ENCODE measurements at regions not wholly inside any gene's neighbourhood (a gene's known extent, or its start where the extent isn't known, plus 50 kb on each side); places are given as distances from the start of the nearest gene placed in this dataset.

DNA sequence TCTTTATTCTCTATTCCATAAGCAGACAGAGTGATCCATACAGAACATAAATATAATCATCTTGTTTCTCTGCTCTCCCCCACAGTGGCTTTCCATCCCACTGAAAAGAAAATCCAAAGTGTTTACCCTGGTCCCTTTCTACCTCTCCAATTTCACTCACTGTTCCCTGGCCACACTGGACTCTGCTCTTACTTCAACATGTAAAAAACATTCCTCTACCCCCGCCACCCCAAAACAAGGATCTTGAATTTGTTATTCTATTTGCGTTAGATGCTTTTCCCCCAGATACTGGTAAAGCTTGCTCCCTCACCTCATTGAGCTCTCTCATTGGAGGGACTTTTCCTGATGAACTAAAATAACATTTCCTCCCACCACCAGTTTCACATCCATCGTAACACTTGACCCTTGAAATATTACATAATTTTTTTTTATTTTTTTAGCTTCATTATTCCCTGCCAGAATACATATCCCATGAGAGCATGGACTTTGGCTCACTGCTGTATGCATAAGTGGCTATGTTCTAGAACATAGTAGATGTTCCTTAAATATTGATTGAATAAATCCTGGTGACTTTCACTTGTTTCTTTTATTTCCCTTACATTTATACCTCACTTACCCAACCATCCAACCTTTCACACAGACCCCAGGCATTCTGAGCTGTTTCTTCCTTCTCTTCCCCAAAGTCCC lies 162.7 kb upstream of the MEIS2 start:
- Histone ChIP-seq H3K9ac (no peak overlapping the region), H3K4me2 (no peak overlapping the region), H3K9me3 (no peaks in the 10 kb centered on the region), H3K27ac (ENCODE audit: low read depth in 2 of 2, low read length in 1 of 2) (no peak overlapping the region), H3K27me3 (ENCODE audit: insufficient read depth) (no peaks in the 10 kb centered on the region), H3K9me2 (0 out of 2 replicates have a peak, but pooled peaks cover 3% of the 10 kb centered on the region), H3K4me3 (ENCODE audit: low read depth in 2 of 2, low read length in 1 of 2) (no peak overlapping the region), H4K20me1 (ENCODE audit: insufficient read depth) (no peaks in the 10 kb centered on the region), H3K36me3 (replicated peaks in 1 of 2; ENCODE audit: control insufficient read depth in 1 of 2, insufficient read depth in 2 of 2, low read length in 1 of 2) (no peaks in the 10 kb centered on the region), H3K79me2 (ENCODE audit: insufficient read depth) (no peaks in the 10 kb centered on the region), H3K4me1 (ENCODE audit: control insufficient read depth in 1 of 2, insufficient read depth in 2 of 2, low read depth in 1 of 2, low read length in 1 of 2) (no peaks in the 10 kb centered on the region), H3F3A (replicated peaks; ENCODE audit: insufficient read depth) (no peaks in the 10 kb centered on the region), H2AFZ (ENCODE audit: low read depth) (no peak overlapping the region)
- TF ChIP-seq GATA2 (CRISPR knock-in tag; IDR thresholded peaks at IDR 0.05) (no peak), TCF12 (IDR thresholded peaks at IDR 0.05) (no peak), ELF1 (IDR thresholded peaks at IDR 0.05) (no peak), TEAD4 (IDR thresholded peaks at IDR 0.05; ENCODE audit: borderline replicate concordance, insufficient read depth) (no peak), NRF1 (IDR thresholded peaks at IDR 0.05; ENCODE audit: low read depth, low read length) (no peak), MXI1 (IDR thresholded peaks at IDR 0.05; ENCODE audit: low read depth, low read length) (no peak)
- TF ChIP-seq, protein P1, sequence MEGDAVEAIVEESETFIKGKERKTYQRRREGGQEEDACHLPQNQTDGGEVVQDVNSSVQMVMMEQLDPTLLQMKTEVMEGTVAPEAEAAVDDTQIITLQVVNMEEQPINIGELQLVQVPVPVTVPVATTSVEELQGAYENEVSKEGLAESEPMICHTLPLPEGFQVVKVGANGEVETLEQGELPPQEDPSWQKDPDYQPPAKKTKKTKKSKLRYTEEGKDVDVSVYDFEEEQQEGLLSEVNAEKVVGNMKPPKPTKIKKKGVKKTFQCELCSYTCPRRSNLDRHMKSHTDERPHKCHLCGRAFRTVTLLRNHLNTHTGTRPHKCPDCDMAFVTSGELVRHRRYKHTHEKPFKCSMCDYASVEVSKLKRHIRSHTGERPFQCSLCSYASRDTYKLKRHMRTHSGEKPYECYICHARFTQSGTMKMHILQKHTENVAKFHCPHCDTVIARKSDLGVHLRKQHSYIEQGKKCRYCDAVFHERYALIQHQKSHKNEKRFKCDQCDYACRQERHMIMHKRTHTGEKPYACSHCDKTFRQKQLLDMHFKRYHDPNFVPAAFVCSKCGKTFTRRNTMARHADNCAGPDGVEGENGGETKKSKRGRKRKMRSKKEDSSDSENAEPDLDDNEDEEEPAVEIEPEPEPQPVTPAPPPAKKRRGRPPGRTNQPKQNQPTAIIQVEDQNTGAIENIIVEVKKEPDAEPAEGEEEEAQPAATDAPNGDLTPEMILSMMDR (IDR thresholded peaks at IDR 0.05), result no peak
- ChIA-PET POLR2A (no interaction called here), CTCF (no interaction called here)
- 65% methylated on average over 3 of the region's 3 CpGs for WGBS (ENCODE audit: low lambda C conversion rate)
- DNase-seq, result no peak

DNA sequence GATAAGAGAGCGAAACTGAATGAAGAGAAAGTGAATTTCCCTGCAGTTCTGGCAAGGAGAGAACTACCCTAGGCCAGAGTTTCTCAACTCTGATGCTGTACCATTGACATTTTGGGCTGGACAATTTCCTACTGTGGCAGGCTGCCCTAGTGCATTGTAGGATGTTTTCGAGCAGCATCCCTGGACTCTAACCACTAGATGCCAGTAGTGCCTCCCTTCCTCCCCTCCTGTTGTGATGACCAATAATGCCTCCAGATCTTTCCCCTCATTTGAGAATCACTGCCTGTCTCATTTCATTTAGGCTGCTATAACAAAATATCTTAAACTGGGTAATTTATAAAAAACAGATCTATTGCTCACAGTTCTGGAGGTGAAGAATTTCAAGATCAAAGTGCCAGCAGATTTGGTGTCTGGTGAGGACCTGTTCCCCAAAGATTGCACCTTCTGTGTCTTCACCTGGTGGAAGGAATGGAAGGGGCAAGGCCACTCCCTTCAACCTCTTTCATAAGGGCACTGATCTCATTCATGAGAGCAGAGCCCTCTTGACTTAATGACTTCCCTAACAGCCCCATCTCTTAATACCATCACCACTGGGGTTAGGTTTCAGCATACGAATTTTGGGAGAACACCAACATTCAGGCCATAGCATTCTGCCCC lies 188.9 kb upstream of the MEIS2 start:
- 65% methylated on average over 3 of the region's 3 CpGs for WGBS (ENCODE audit: low lambda C conversion rate)
- no peak overlapping the region for H2AFZ ChIP-seq (ENCODE audit: low read depth)
- CTCF ChIA-PET, result no interaction called here

More for the DNA sequence above, 188.9 kb upstream of the MEIS2 start:
- Histone ChIP-seq H3K9me3 (no peaks in the 10 kb centered on the region), H3F3A (replicated peaks; ENCODE audit: insufficient read depth) (no peaks in the 10 kb centered on the region), H3K4me1 (ENCODE audit: control insufficient read depth in 1 of 2, insufficient read depth in 2 of 2, low read depth in 1 of 2, low read length in 1 of 2) (peaks cover 0 to 2% of the 10 kb centered on the region in 2 experiments; a peak in 1 of 4 replicates), H4K20me1 (ENCODE audit: insufficient read depth) (no peaks in the 10 kb centered on the region), H3K27ac (ENCODE audit: low read depth in 2 of 2, low read length in 1 of 2) (no peak overlapping the region), H3K9me2 (no peaks in the 10 kb centered on the region), H3K4me2 (no peak overlapping the region), H3K27me3 (ENCODE audit: insufficient read depth) (no peaks in the 10 kb centered on the region), H3K4me3 (ENCODE audit: low read depth in 2 of 2, low read length in 1 of 2) (no peak overlapping the region), H3K9ac (no peak overlapping the region), H3K36me3 (replicated peaks in 1 of 2; ENCODE audit: control insufficient read depth in 1 of 2, insufficient read depth in 2 of 2, low read length in 1 of 2) (no peaks in the 10 kb centered on the region), H3K79me2 (ENCODE audit: insufficient read depth) (no peaks in the 10 kb centered on the region)
- TF ChIP-seq, protein P2, sequence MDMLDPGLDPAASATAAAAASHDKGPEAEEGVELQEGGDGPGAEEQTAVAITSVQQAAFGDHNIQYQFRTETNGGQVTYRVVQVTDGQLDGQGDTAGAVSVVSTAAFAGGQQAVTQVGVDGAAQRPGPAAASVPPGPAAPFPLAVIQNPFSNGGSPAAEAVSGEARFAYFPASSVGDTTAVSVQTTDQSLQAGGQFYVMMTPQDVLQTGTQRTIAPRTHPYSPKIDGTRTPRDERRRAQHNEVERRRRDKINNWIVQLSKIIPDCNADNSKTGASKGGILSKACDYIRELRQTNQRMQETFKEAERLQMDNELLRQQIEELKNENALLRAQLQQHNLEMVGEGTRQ (IDR thresholded peaks at IDR 0.05; ENCODE audit: borderline replicate concordance, low read depth, low read length), result no peak
- TF ChIP-seq JUND (IDR thresholded peaks at IDR 0.05) (no peak), EP300 (IDR thresholded peaks at IDR 0.05; ENCODE audit: borderline replicate concordance in 1 of 2, low read depth in 1 of 2, low read length in 1 of 2) (no peak), RCOR1 (IDR thresholded peaks at IDR 0.05; ENCODE audit: low read length) (no peak), SIN3A (IDR thresholded peaks at IDR 0.05; ENCODE audit: borderline replicate concordance, low read depth, low read length) (no peak), RAD21 (IDR thresholded peaks at IDR 0.05; ENCODE audit: low read length) (peak; percentile 69), NFIC (IDR thresholded peaks at IDR 0.05; ENCODE audit: borderline replicate concordance) (no peak), TEAD4 (IDR thresholded peaks at IDR 0.05; ENCODE audit: borderline replicate concordance, insufficient read depth) (no peak), CHD2 (IDR thresholded peaks at IDR 0.05; ENCODE audit: low read length, partially characterized antibody) (no peak), SMC3 (IDR thresholded peaks at IDR 0.05; ENCODE audit: low read depth, low read length) (peak; percentile 63)
- TF ChIP-seq, protein P3, sequence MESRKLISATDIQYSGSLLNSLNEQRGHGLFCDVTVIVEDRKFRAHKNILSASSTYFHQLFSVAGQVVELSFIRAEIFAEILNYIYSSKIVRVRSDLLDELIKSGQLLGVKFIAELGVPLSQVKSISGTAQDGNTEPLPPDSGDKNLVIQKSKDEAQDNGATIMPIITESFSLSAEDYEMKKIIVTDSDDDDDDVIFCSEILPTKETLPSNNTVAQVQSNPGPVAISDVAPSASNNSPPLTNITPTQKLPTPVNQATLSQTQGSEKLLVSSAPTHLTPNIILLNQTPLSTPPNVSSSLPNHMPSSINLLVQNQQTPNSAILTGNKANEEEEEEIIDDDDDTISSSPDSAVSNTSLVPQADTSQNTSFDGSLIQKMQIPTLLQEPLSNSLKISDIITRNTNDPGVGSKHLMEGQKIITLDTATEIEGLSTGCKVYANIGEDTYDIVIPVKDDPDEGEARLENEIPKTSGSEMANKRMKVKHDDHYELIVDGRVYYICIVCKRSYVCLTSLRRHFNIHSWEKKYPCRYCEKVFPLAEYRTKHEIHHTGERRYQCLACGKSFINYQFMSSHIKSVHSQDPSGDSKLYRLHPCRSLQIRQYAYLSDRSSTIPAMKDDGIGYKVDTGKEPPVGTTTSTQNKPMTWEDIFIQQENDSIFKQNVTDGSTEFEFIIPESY (IDR thresholded peaks at IDR 0.05; ENCODE audit: borderline replicate concordance, low read depth), result no peak
- TF ChIP-seq, protein P1 (IDR thresholded peaks at IDR 0.05), result peak; percentile 56
- POLR2A ChIA-PET, result no interaction called here
- DNase-seq, result peak; percentile 19

All from SK-N-SH (cell line).